SU-DHL-6 (cell line): ENCODE measurements at regions not wholly inside any gene's neighbourhood (a gene's known extent, or its start where the extent isn't known, plus 50 kb on each side); places are given as distances from the start of the nearest gene placed in this dataset.

Source experiments
- EZH2phosphoT487 ChIP-seq: fragments of 200-600 bp; sonication (generic), shearing (Covaris generic); conservative IDR thresholded peaks from 2 replicates; pipeline ENCODE4 v1.6.1; 2018; ENCODE audit warnings: mild to moderate bottlenecking, antibody characterized with exemption, low read length, moderate library complexity, mixed read lengths
- TF ChIP-seq, protein P1 (sequence below): fragments of 200-600 bp; sonication (generic); IDR thresholded peaks from one replicate; pipeline ENCODE4 v1.5.1; 2017; ENCODE audit warnings: antibody characterized with exemption, mild to moderate bottlenecking, low read length, moderate library complexity; ENCODE audit not compliant: insufficient read depth, poor library complexity, severe bottlenecking

DNA sequence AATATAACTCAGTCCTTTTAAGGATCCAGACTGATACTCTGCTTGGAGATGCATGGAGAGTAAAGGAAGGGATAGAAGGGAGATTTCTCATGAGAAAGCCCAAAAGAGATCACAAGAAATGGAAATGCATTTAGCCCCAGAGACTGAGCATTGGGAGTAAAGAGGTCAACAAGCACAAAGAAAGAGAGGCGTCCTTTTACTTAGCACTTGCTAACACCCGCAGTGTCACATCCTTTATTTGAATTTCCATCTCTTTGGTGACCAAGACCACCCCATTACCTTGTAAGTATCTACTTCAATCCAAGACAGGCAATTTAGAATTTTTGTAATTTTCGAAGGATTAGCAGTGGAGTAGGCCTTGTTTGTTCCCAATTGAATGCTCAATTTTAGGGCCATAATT, 111.8 kb upstream of the DCC start:
- TF ChIP-seq, protein P1, sequence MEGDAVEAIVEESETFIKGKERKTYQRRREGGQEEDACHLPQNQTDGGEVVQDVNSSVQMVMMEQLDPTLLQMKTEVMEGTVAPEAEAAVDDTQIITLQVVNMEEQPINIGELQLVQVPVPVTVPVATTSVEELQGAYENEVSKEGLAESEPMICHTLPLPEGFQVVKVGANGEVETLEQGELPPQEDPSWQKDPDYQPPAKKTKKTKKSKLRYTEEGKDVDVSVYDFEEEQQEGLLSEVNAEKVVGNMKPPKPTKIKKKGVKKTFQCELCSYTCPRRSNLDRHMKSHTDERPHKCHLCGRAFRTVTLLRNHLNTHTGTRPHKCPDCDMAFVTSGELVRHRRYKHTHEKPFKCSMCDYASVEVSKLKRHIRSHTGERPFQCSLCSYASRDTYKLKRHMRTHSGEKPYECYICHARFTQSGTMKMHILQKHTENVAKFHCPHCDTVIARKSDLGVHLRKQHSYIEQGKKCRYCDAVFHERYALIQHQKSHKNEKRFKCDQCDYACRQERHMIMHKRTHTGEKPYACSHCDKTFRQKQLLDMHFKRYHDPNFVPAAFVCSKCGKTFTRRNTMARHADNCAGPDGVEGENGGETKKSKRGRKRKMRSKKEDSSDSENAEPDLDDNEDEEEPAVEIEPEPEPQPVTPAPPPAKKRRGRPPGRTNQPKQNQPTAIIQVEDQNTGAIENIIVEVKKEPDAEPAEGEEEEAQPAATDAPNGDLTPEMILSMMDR = no peak
- TF ChIP-seq EZH2phosphoT487 = no peak
